GM12875 (cell line): ENCODE measurements at regions not wholly inside any gene's neighbourhood (a gene's known extent, or its start where the extent isn't known, plus 50 kb on each side); places are given as distances from the start of the nearest gene placed in this dataset.
"Not testable (repeated sequence)": the region's sequence is repeated elsewhere in the genome, so short reads cannot be mapped to it uniquely, and the experiment has no call there.

ENCODE experiments used
- H3K4me3 ChIP-seq: one replicate; pipeline ENCODE4 v1.5.1; 2011; ENCODE audit warnings: low read depth, low read length, control low read depth
- TF ChIP-seq, protein P1 (sequence below): IDR thresholded peaks from 2 replicates; pipeline ENCODE4 v1.5.1; 2011; ENCODE audit warnings: low read depth, mild to moderate bottlenecking, control low read depth, inconsistent platforms, low read length, moderate library complexity, borderline replicate concordance; ENCODE audit not compliant: insufficient read depth

DNA sequence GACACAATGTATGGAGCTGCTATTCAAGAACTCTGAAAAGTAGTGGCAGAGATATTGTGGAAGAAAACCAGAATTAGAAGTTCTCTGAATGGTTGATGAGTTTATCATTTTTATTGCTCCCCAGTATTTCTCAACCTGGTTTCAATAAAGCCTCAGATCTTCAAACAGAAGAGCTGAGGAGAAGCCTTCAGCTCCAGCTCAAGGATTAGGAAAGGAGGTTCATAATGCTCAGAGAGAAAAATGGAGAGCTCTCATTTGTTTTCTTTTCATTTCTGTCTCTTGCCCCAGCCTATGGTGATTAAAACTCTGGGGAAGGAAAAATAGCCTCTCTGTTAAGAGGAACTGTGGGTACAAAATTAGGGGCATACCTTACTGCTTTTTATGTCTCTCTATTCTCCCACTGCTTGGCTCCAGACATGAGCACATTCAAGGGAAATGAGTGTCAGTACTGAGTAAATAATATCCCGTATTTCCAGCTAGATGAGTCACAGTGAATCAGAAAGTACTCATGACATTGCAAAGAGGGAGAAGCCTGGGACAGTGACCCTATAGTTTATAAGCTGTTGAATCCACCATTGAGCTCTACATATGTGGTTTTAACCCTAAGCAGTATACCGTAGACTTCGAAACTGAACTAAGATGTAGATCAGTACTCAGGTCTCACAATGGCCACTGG, 138.1 kb downstream of the EMB start:
- H3K4me3 ChIP-seq, result no peak overlapping the region
- TF ChIP-seq, protein P1, sequence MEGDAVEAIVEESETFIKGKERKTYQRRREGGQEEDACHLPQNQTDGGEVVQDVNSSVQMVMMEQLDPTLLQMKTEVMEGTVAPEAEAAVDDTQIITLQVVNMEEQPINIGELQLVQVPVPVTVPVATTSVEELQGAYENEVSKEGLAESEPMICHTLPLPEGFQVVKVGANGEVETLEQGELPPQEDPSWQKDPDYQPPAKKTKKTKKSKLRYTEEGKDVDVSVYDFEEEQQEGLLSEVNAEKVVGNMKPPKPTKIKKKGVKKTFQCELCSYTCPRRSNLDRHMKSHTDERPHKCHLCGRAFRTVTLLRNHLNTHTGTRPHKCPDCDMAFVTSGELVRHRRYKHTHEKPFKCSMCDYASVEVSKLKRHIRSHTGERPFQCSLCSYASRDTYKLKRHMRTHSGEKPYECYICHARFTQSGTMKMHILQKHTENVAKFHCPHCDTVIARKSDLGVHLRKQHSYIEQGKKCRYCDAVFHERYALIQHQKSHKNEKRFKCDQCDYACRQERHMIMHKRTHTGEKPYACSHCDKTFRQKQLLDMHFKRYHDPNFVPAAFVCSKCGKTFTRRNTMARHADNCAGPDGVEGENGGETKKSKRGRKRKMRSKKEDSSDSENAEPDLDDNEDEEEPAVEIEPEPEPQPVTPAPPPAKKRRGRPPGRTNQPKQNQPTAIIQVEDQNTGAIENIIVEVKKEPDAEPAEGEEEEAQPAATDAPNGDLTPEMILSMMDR, result no peak

DNA sequence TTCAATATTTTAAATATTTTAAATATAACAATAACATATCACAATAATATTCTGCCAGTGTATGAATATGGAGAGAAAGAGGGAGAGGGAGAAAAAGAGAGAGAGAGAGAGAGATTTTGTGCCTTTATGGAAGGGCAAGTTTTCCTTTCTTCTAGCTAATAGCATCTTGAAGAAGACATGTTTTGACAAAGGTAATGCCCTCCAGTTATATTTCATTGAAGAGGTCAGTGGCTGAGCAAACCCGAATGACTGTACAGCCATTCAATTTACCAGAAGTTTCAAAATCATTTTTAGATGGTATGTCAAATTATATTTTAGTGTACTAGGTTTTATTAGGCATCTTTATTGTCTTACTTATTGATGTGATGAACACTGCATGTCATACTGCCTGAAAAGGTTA, 139.3 kb downstream of the EMB start:
- TF ChIP-seq, protein P1, result no peak
- H3K4me3 ChIP-seq, result no peak overlapping the region

DNA sequence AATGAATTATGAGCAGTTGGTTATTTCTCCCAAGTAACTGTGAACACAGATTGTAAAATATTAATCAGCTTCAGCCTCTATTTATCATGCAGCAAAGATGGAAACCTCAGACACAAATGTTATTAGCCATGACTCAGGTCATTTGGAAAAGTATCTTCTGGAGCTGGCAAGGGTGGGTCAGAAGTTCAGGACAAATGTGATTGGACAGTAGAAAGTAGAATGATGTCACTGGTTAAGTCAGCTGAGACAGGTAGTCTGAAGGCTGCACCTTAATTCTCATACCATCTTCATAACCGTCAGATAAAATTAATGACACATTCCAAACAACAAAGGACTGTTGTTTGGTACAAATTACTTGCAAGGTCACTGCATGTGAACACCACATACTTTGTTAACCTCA, 140.2 kb downstream of the EMB start:
- no peak overlapping the region for H3K4me3 ChIP-seq
- TF ChIP-seq, protein P1, result no peak

DNA sequence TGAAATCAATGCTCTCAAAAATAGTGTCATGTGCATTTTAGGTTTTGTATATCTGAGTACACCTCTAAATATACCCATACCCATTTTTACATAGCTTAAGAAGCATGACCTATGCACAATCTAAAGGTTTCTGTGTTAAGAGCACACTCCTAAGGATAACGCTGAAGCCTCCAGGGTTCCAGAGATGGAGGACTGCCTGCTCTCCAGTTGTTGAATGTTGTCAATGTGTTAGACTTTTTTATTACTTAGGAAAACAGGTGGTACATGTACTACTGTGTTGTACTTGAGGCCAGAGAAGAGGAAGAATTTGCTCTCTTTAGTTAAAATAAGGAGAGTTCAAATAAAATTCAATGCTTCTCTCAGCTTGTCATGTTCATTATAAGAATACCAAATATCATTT, 141.2 kb downstream of the EMB start:
- TF ChIP-seq, protein P1, result no peak
- no peak overlapping the region for H3K4me3 ChIP-seq

DNA sequence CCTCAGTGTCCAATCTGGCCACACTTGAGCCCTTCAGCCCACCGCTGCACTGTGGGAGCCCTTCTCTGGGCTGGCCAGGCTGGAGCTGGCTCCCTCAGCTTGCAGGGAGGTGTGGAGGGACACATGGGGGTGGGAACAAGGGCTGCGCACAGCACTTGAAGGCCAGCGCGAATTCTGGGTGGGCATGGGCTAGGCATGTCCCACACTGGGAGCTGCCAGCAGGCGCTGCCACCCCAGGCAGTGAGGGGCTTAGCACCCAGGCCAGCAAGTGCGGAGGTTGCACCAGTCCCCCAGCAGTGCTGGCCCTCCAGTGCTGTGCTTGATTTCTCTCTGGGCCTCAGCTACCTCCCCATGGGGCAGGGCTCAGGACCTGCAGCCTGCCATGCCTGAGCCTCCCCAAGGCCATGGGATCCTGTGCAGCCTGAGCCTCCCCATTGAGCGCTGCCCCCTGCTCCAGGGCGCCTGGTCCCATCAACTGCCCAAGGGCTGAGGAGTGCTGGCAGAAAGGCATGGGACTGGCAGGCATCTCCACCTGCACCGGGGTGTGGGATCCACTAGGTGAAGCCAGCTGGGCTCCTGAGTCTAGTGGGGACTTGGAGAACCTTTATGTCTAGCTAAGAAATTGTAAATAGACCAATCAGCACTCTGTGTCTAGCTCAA, 148.2 kb downstream of the EMB start:
- TF ChIP-seq, protein P1, result no peak
- H3K4me3 ChIP-seq, result no peak overlapping the region

DNA sequence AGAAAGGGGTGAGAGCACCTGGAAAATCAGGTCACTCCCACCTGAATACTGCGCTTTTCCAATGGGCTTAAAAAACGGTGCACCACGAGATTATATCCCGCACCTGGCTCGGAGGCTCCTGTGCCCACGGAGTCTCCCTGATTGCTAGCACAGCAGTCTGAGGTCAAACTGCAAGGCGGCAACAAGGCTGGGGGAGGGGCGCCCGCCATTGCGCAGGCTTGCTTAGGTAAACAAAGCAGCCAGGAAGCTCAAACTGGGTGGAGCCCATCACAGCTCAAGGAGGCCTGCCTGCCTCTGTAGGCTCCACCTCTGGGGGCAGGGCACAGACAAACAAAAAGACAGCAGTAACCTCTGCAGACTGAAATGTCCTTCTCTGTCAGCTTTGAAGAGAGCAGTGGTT, 160.6 kb downstream of the EMB start:
- not testable (repeated sequence) for H3K4me3 ChIP-seq
